NCI-H774 (cell line): ENCODE measurements at regions not wholly inside any gene's neighbourhood (a gene's known extent, or its start where the extent isn't known, plus 50 kb on each side); places are given as distances from the start of the nearest gene placed in this dataset.

Source experiments
- DNase-seq: peaks from one replicate; lab custom pipeline; 2025; lab: John Stamatoyannopoulos, UW

- no peak for DNase-seq
Measured at GRCh38 chr12:93299262-93299846, 78.4 kb upstream of the NUDT4 start.

GRCh38 chr12:93300611-93301021 is 77.1 kb upstream of the NUDT4 start:
- DNase-seq: no peak

- DNase-seq: no peak
Measured at GRCh38 chr12:93302331-93303229, 75.1 kb upstream of the NUDT4 start.

- no peak for DNase-seq
Measured at GRCh38 chr12:93306636-93307035, 71.1 kb upstream of the NUDT4 start.

GRCh38 chr12:93308281-93308680 is 69.4 kb upstream of the NUDT4 start:
- no peak for DNase-seq

GRCh38 chr12:93311827-93312226 is 65.9 kb upstream of the NUDT4 start:
- no peak for DNase-seq

- no peak for DNase-seq
Measured at GRCh38 chr12:93314177-93314497, 63.6 kb upstream of the NUDT4 start.

GRCh38 chr12:93315385-93315906 is 62.3 kb upstream of the NUDT4 start:
- DNase-seq: no peak

GRCh38 chr12:93315907-93316622 is 61.7 kb upstream of the NUDT4 start:
- no peak for DNase-seq

GRCh38 chr12:93316623-93316971 is 61.1 kb upstream of the NUDT4 start:
- DNase-seq: no peak

- DNase-seq: no peak
Measured at GRCh38 chr12:93317227-93317626, 60.5 kb upstream of the NUDT4 start.

- peak; percentile 81 for DNase-seq
Measured at GRCh38 chr12:93318720-93319522, 58.8 kb upstream of the NUDT4 start.

GRCh38 chr12:93319523-93320050 is 58.1 kb upstream of the NUDT4 start:
- no peak for DNase-seq

- no peak for DNase-seq
Measured at GRCh38 chr12:93322784-93323183, 54.9 kb upstream of the NUDT4 start.

- no peak for DNase-seq
Measured at GRCh38 chr12:93323625-93324329, 53.9 kb upstream of the NUDT4 start.

GRCh38 chr12:93325855-93326254 is 51.9 kb upstream of the NUDT4 start:
- no peak for DNase-seq
